ENCODE measurements at regions not wholly inside any gene's neighbourhood (a gene's known extent, or its start where the extent isn't known, plus 50 kb on each side); places are given as distances from the start of the nearest gene placed in this dataset.

GRCh38 chr2:78201064-78201575 lies 678.9 kb upstream of the LRRTM4 start:
- no peak for DNase-seq (ENCODE audit: low read depth)
- TF ChIP-seq, protein P1, sequence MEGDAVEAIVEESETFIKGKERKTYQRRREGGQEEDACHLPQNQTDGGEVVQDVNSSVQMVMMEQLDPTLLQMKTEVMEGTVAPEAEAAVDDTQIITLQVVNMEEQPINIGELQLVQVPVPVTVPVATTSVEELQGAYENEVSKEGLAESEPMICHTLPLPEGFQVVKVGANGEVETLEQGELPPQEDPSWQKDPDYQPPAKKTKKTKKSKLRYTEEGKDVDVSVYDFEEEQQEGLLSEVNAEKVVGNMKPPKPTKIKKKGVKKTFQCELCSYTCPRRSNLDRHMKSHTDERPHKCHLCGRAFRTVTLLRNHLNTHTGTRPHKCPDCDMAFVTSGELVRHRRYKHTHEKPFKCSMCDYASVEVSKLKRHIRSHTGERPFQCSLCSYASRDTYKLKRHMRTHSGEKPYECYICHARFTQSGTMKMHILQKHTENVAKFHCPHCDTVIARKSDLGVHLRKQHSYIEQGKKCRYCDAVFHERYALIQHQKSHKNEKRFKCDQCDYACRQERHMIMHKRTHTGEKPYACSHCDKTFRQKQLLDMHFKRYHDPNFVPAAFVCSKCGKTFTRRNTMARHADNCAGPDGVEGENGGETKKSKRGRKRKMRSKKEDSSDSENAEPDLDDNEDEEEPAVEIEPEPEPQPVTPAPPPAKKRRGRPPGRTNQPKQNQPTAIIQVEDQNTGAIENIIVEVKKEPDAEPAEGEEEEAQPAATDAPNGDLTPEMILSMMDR (IDR thresholded peaks at IDR 0.05; ENCODE audit: insufficient read depth, low read depth, low read length), result no peak
- H3K4me3 ChIP-seq (ENCODE audit: low read depth, low read length), result no peak overlapping the region

DNA sequence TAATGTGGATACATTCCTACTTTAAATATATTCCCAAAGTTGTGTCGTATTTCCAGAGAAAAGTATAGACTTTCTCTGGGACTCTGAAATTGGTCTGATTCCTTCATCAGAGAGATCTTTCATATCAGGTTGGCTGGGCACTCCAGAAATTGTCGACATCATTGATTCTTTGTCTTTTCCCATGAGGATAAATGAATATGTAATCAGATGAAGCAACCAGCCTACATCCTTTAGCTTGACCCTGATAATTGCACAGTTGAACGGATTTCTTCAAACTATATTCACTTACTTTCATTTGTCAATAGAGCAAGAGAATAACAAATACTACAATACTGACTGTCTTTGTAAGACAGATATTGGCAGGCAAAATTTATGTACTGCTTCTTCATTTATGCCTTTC lies 680.2 kb upstream of the LRRTM4 start:
- TF ChIP-seq, protein P1 (IDR thresholded peaks at IDR 0.05; ENCODE audit: insufficient read depth, low read depth, low read length), result no peak
- no peak overlapping the region for H3K4me3 ChIP-seq (ENCODE audit: low read depth, low read length)
- DNase-seq (ENCODE audit: low read depth), result no peak

GRCh38 chr2:78202986-78203670 lies 681.0 kb upstream of the LRRTM4 start:
- no peak overlapping the region for H3K4me3 ChIP-seq (ENCODE audit: low read depth, low read length)
- TF ChIP-seq, protein P1 (IDR thresholded peaks at IDR 0.05; ENCODE audit: insufficient read depth, low read depth, low read length), result no peak
- DNase-seq (ENCODE audit: low read depth), result no peak

DNA sequence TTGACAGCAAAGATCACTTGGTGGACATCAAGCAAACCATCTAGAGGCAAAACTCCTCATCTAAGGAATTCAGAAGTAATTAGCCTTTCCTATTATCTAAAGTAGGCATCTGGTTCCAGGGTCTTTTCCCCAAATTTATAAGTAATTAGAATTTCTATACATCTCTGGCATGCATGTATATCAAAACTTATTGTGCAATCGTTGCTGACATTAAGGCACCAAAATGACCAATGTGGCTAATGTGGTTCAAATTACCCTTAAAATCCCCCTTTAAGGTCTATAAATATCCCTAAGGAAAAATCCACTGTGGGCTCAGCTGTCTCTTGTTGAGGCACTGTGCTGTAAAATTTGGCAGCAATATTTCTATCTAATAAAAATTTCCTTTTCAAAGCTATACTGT lies 695.9 kb upstream of the LRRTM4 start:
- H3K4me3 ChIP-seq (ENCODE audit: low read depth, low read length), result no peak overlapping the region
- DNase-seq (ENCODE audit: low read depth), result no peak
- TF ChIP-seq, protein P1 (IDR thresholded peaks at IDR 0.05; ENCODE audit: insufficient read depth, low read depth, low read length), result no peak

DNA sequence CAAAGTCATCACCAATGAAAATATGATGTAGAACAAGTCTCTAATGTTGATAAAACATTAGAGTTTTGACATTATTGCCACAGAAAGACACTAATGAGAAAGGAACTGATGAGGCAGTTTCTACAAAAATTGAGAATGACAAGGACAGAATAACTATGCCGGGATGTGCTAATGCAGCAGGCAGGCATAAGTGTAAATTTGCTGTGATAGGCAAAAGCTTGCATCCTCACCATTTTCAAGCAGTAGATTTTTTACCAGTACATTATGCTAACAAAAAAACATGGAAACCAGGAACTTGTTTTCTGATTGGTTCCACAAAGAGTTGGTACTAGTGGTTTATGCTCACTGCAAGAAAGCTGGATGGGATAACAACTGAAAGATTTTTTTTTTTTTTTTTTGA lies 715.5 kb upstream of the LRRTM4 start:
- no peak for DNase-seq (ENCODE audit: low read depth)
- H3K4me3 ChIP-seq (ENCODE audit: low read depth, low read length), result no peak overlapping the region
- TF ChIP-seq, protein P1 (IDR thresholded peaks at IDR 0.05; ENCODE audit: insufficient read depth, low read depth, low read length), result no peak

GRCh38 chr2:78245394-78246135 lies 723.4 kb upstream of the LRRTM4 start:
- DNase-seq (ENCODE audit: low read depth), result no peak
- TF ChIP-seq, protein P1 (IDR thresholded peaks at IDR 0.05; ENCODE audit: insufficient read depth, low read depth, low read length), result no peak
- H3K4me3 ChIP-seq (ENCODE audit: low read depth, low read length), result no peak overlapping the region

Measured in fibroblast of villous mesenchyme (primary cell).